T-cell (primary cell): ENCODE measurements at regions not wholly inside any gene's neighbourhood (a gene's known extent, or its start where the extent isn't known, plus 50 kb on each side); places are given as distances from the start of the nearest gene placed in this dataset.
"Not testable (repeated sequence)": the region's sequence is repeated elsewhere in the genome, so short reads cannot be mapped to it uniquely, and the experiment has no call there.

Experiments used
- ATAC-seq, 4 experiments: fragments of 200-7000 bp in 3 of 4; fragments of 150-1000 bp in 1 of 4; cut with Tn5 transposase; replicated peaks in 1 of 4; 1 replicate in 3 of 4; 2 replicates in 1 of 4; pipeline ENCODE4 v1.10.0; 2021; ENCODE audit warnings: moderate library complexity in 3 of 4, mild to moderate bottlenecking in 2 of 4, moderate number of reproducible peaks in 1 of 4
- CTCF ChIA-PET, 2 donors: fragments of 300-600 bp; sonication (Branson Sonifier 250); formaldehyde crosslinking; loops; one replicate each; lab custom pipeline; 2022; ENCODE audit warnings: antibody characterized with exemption in 2 of 2; lab: Charles Lee
- POLR2A ChIA-PET, 2 donors: fragments of 300-600 bp; sonication (Branson Sonifier 250); formaldehyde crosslinking; loops; one replicate each; lab custom pipeline; 2022; ENCODE audit warnings: antibody characterized with exemption in 2 of 2; lab: Charles Lee
- DNase-seq, 35 experiments: peaks; one replicate each; pipeline versions ENCODE4 v3.0.0 to v3.0.0-alpha.2; 2013 to 2023
- H3K27ac ChIP-seq: one replicate; pipeline ENCODE4 v1.5.1; 2013; ENCODE audit warnings: low read length
- H3K27me3 ChIP-seq, 2 experiments: replicated peaks in 1 of 2; 1 replicate in 1 of 2; 2 replicates in 1 of 2; pipeline versions ENCODE4 v1.6.1 to v1.7.0; 2013; ENCODE audit warnings: low read length in 1 of 2, mixed read lengths in 1 of 2; ENCODE audit not compliant: control insufficient read depth in 2 of 2, insufficient read depth in 2 of 2; ENCODE audit errors: extremely low read depth in 1 of 2
- H3K36me3 ChIP-seq, 2 donors: 1 replicate in 1 of 2; 2 replicates in 1 of 2; pipeline versions ENCODE4 v1.6.1 to v1.7.0; 2013; ENCODE audit warnings: low read length in 1 of 2; ENCODE audit not compliant: control insufficient read depth in 2 of 2, insufficient read depth in 1 of 2; ENCODE audit errors: extremely low read depth in 1 of 2
- H3K4me1 ChIP-seq, 2 experiments: 1 replicate in 1 of 2; 2 replicates in 1 of 2; pipeline versions ENCODE4 v1.6.1 to v1.7.0; 2013; ENCODE audit warnings: low read length in 2 of 2, mixed read lengths in 1 of 2; ENCODE audit not compliant: insufficient read depth in 2 of 2, control insufficient read depth in 1 of 2; ENCODE audit errors: extremely low read depth in 1 of 2
- H3K4me3 ChIP-seq, 2 donors: 1 replicate in 1 of 2; 2 replicates in 1 of 2; pipeline versions ENCODE4 v1.5.1 to v1.7.0; 2013; ENCODE audit warnings: mild to moderate bottlenecking in 2 of 2, low read length in 1 of 2, moderate library complexity in 1 of 2; ENCODE audit not compliant: control insufficient read depth in 1 of 2; ENCODE audit errors: extremely low read depth in 1 of 2
- H3K9me3 ChIP-seq: 2 replicates; pipeline ENCODE4 v1.7.0; 2013
- H3K27ac Mint-ChIP-seq, 2 donors: one replicate each; pipeline ENCODE4 v1.8.0; 2020 to 2021; ENCODE audit warnings: mild to moderate bottlenecking in 2 of 2, mixed read lengths in 2 of 2
- H3K27me3 Mint-ChIP-seq, 2 donors: one replicate each; pipeline ENCODE4 v1.8.0; 2021 to 2022; ENCODE audit warnings: mixed read lengths in 2 of 2
- H3K36me3 Mint-ChIP-seq: one replicate; pipeline ENCODE4 v1.8.0; 2021; ENCODE audit warnings: mixed read lengths
- H3K4me1 Mint-ChIP-seq, 3 donors: one replicate each; pipeline ENCODE4 v1.8.0; 2020 to 2022; ENCODE audit warnings: mixed read lengths in 3 of 3, mild to moderate bottlenecking in 1 of 3
- H3K4me3 Mint-ChIP-seq, 3 donors: one replicate each; pipeline ENCODE4 v1.8.0; 2020 to 2022; ENCODE audit warnings: mild to moderate bottlenecking in 3 of 3, mixed read lengths in 3 of 3, moderate library complexity in 3 of 3
- H3K9me3 Mint-ChIP-seq, 3 donors: one replicate each; pipeline ENCODE4 v1.8.0; 2020 to 2022; ENCODE audit warnings: mixed read lengths in 3 of 3
- WGBS: methylation state at CpG from one replicate; pipeline ENCODE4 v1.1.5; 2013; ENCODE audit warnings: missing lambda C conversion rate; ENCODE audit not compliant: insufficient coverage; 5-methylcytosine and 5-hydroxymethylcytosine counted together

GRCh38 chr3:66836363-66837152 lies 161.5 kb upstream of the KBTBD8 start:
- Histone ChIP-seq H3K9me3 (no peaks in the 10 kb centered on the region), H3K4me1 (no peaks in the 10 kb centered on the region), H3K27ac (no peak overlapping the region), H3K36me3 (no peaks in the 10 kb centered on the region), H3K27me3 (peaks cover 0 to 8% of the 10 kb centered on the region in 2 experiments), H3K4me3 (no peak overlapping the region)
- no CpG with 5 or more reads among the region's 5 CpGs for WGBS
- ATAC-seq (no peak), DNase-seq (no peak)
- POLR2A ChIA-PET, result no interaction called here
- H3K4me1 Mint-ChIP-seq, result no peaks in the 10 kb centered on the region
- no peak overlapping the region for H3K27ac Mint-ChIP-seq
- H3K9me3 Mint-ChIP-seq, result no peaks in the 10 kb centered on the region
- H3K27me3 Mint-ChIP-seq, result peaks cover 7% of the 10 kb centered on the region in 2 donors
- H3K4me3 Mint-ChIP-seq, result no peak overlapping the region
- H3K36me3 Mint-ChIP-seq, result no peaks in the 10 kb centered on the region
- CTCF ChIA-PET, result no interaction called here

DNA sequence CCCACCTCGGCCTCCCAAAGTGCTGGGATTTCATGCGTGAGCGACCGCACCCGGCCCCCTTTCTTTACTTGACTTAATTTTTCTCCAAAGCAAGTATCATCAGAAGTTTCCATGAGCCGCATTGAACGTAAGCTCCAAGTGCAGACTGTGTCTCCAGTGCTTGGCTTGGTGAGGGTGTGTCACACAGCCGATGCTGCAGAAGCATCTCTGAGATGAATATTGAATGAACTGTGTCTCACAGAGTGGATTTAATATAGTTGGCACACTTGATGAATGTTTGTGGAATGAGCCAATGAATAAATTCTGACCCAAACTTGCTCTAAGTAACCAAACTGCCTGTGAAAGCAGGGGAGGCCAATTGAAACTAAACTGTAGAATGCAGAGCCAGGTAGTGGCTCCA lies 159.4 kb upstream of the KBTBD8 start:
- Mint-ChIP-seq H3K9me3 (no peaks in the 10 kb centered on the region), H3K36me3 (no peaks in the 10 kb centered on the region), H3K27ac (no peak overlapping the region), H3K4me1 (no peaks in the 10 kb centered on the region), H3K4me3 (no peak overlapping the region), H3K27me3 (peaks cover 3 to 4% of the 10 kb centered on the region in 2 donors)
- no peaks in the 10 kb centered on the region for H3K36me3 ChIP-seq
- 93% methylated on average over 6 of the region's 8 CpGs for WGBS
- H3K4me3 ChIP-seq, result no peak overlapping the region
- H3K27me3 ChIP-seq, result peaks cover 0 to 8% of the 10 kb centered on the region in 2 experiments
- H3K4me1 ChIP-seq, result no peaks in the 10 kb centered on the region
- ChIA-PET POLR2A (no interaction called here), CTCF (interaction anchor here in 1 of 2 donors (1.1 kb wide), 1 partner anchor 17 kb away, joined by 3 read pairs; no protein-coding TSS in a partner anchor)
- no peak overlapping the region for H3K27ac ChIP-seq
- no peaks in the 10 kb centered on the region for H3K9me3 ChIP-seq
- ATAC-seq, result no peak
- no peak for DNase-seq

GRCh38 chr3:66839508-66839907 lies 158.6 kb upstream of the KBTBD8 start:
- H3K27me3 Mint-ChIP-seq, result peaks cover 2 to 4% of the 10 kb centered on the region in 2 donors
- DNase-seq (no peak), ATAC-seq (no peak)
- CTCF ChIA-PET, result no interaction called here
- WGBS, result 100% methylated on average over 3 of the region's 6 CpGs
- no peak overlapping the region for H3K27ac Mint-ChIP-seq
- no peaks in the 10 kb centered on the region for H3K36me3 Mint-ChIP-seq
- H3K9me3 ChIP-seq, result no peaks in the 10 kb centered on the region
- H3K4me1 ChIP-seq, result no peaks in the 10 kb centered on the region
- no peaks in the 10 kb centered on the region for H3K36me3 ChIP-seq
- POLR2A ChIA-PET, result no interaction called here
- H3K4me3 Mint-ChIP-seq, result no peak overlapping the region
- no peaks in the 10 kb centered on the region for H3K4me1 Mint-ChIP-seq
- peaks cover 0 to 5% (median 0%) of the 10 kb centered on the region in 3 donors for H3K9me3 Mint-ChIP-seq
- H3K4me3 ChIP-seq, result no peak overlapping the region
- H3K27ac ChIP-seq, result no peak overlapping the region
- peaks cover 0 to 8% of the 10 kb centered on the region in 2 experiments for H3K27me3 ChIP-seq

GRCh38 chr3:66842761-66843464 lies 155.2 kb upstream of the KBTBD8 start:
- ATAC-seq, POLR2A ChIA-PET, H3K9me3 ChIP-seq, H3K4me1 Mint-ChIP-seq, H3K27me3 ChIP-seq, H3K27ac Mint-ChIP-seq, DNase-seq, H3K4me1 ChIP-seq, H3K4me3 Mint-ChIP-seq, CTCF ChIA-PET, H3K4me3 ChIP-seq, H3K36me3 Mint-ChIP-seq, H3K36me3 ChIP-seq, H3K27me3 Mint-ChIP-seq, H3K27ac ChIP-seq: not testable (repeated sequence)
- peaks cover 3 to 14% (median 11%) of the 10 kb centered on the region in 3 donors for H3K9me3 Mint-ChIP-seq
- WGBS, result 91% methylated on average over 17 of the region's 18 CpGs

DNA sequence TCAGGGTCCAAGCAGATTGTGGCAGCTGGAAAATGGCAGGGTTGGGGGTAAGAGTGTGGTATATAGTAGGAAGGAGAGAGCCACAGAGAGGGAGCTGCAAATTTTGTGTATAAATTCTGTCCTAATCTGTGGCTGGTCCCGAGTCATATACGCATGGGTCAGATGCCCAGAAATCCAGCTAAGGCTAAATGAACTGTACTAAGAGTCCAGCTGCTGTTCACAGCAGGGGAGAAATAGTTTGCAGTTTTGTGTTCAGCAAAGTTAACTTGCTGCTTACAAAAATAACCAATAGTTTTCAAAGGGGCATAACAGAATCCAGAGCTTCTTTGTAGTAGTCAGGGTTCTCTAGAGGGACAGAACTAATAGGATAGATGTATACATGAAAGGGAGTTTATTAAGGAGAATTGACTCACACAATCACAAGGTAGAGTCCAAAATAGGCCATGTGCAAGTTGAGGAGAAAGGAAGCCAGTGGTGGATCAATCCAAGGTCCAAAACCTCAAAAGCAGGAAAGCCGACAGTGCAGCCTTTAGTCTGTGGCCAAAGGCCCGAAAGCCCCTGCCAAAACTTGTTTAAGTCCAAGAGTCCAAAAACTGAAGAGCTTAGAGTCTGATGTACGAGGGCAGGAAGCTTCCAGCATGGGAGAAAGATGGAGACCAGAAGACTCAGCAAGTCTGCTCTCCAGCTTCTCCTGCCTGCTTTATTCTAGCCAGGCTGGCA lies 146.1 kb upstream of the KBTBD8 start:
- no peaks in the 10 kb centered on the region for H3K27me3 Mint-ChIP-seq
- peaks cover 0 to 2% (median under 1%) of the 10 kb centered on the region in 3 donors for H3K9me3 Mint-ChIP-seq
- CTCF ChIA-PET, result no interaction called here
- POLR2A ChIA-PET, result no interaction called here
- WGBS, result 81% methylated on average over 5 of the region's 5 CpGs
- DNase-seq (no peak), ATAC-seq (no peak)
- Histone ChIP-seq H3K36me3 (no peaks in the 10 kb centered on the region), H3K4me3 (no peak overlapping the region), H3K4me1 (no peaks in the 10 kb centered on the region), H3K9me3 (no peaks in the 10 kb centered on the region), H3K27ac (no peak overlapping the region), H3K27me3 (no peaks in the 10 kb centered on the region)
- H3K27ac Mint-ChIP-seq, result no peak overlapping the region
- no peak overlapping the region for H3K4me3 Mint-ChIP-seq
- no peaks in the 10 kb centered on the region for H3K36me3 Mint-ChIP-seq
- H3K4me1 Mint-ChIP-seq, result no peaks in the 10 kb centered on the region

- no peaks in the 10 kb centered on the region for H3K4me1 Mint-ChIP-seq
- CTCF ChIA-PET, result no interaction called here
- H3K9me3 ChIP-seq, result no peaks in the 10 kb centered on the region
These were observed 143.4 kb upstream of the KBTBD8 start for GRCh38 chr3:66854601-66855151.

More at GRCh38 chr3:66854601-66855151, 143.4 kb upstream of the KBTBD8 start:
- POLR2A ChIA-PET, result no interaction called here
- Mint-ChIP-seq H3K9me3 (peaks cover 0 to 2% (median 0%) of the 10 kb centered on the region in 3 donors), H3K27ac (no peak overlapping the region), H3K4me3 (no peak overlapping the region), H3K27me3 (no peaks in the 10 kb centered on the region), H3K36me3 (no peaks in the 10 kb centered on the region)
- ATAC-seq (no peak), DNase-seq (no peak)
- no peaks in the 10 kb centered on the region for H3K27me3 ChIP-seq
- no peak overlapping the region for H3K4me3 ChIP-seq
- no peaks in the 10 kb centered on the region for H3K36me3 ChIP-seq
- H3K27ac ChIP-seq, result no peak overlapping the region
- WGBS, result 54% methylated on average over 3 of the region's 4 CpGs
- H3K4me1 ChIP-seq, result no peaks in the 10 kb centered on the region
